ENCODE measurements at regions not wholly inside any gene's neighbourhood (a gene's known extent, or its start where the extent isn't known, plus 50 kb on each side); places are given as distances from the start of the nearest gene placed in this dataset.

DNA sequence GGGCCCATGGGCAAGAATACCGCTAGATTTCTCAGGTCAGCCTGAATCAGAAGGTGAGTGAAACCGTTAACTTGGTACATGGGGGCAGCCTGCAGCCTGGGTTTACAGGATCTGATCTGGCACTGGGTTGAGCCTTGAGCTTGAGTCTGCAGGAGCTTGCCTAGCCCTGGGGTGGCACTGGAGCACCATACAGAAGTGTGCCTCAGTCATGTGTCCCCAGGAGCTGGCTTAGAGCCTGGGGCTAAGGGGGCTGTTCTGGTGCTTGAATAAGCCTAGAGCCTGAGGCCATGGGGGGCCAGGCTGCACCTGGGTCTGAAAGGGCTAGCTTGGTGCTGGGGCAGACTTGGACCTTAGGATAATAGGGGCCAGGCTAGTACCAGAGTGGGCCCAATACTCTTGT is 457.2 kb upstream of the PBX1 start:
- intact Hi-C loops (cut with micrococcal nuclease), result no loop called here
- no peak overlapping the region for H3K9ac ChIP-seq (replicated peaks; ENCODE audit: extremely low read depth, insufficient read depth, low read length)
- ChIA-PET POLR2A (no interaction called here), CTCF (no interaction called here)
- no peak for DNase-seq (ENCODE audit: low read depth, low spot score)
- BruUV-seq (replicated peaks), result no TSS peak
- H3K27ac ChIP-seq (ENCODE audit: insufficient read depth, low read depth, low read length), result no peak overlapping the region
- H3K27me3 ChIP-seq (ENCODE audit: control insufficient read depth in 2 of 2, insufficient read depth in 2 of 2, low read length in 2 of 2), result no peaks in the 10 kb centered on the region
- H2AFZ ChIP-seq (ENCODE audit: low read depth, low read length), result no peak overlapping the region
- dilution Hi-C loops (cut with MboI; ENCODE audit: extremely low pct_ligation_motif_present, low sequenced_read_pairs), result no loop called here
- no peak overlapping the region for H3K4me3 ChIP-seq (replicated peaks in 1 of 3; ENCODE audit: insufficient read depth in 1 of 3, low read depth in 1 of 3, low read length in 3 of 3)
- H3K4me2 ChIP-seq (ENCODE audit: insufficient read depth, low read length), result no peak overlapping the region
- no peaks in the 10 kb centered on the region for H3K36me3 ChIP-seq (ENCODE audit: control insufficient read depth in 2 of 2, extremely low read depth in 1 of 2, insufficient read depth in 2 of 2, low read length in 2 of 2)
- no peaks in the 10 kb centered on the region for H4K20me1 ChIP-seq (replicated peaks; ENCODE audit: control insufficient read depth, extremely low read depth, insufficient read depth, low read length)
- H3K9me1 ChIP-seq (replicated peaks; ENCODE audit: control insufficient read depth, extremely low read depth, insufficient read depth, low read length), result no peaks in the 10 kb centered on the region
- no peaks in the 10 kb centered on the region for H3K4me1 ChIP-seq (ENCODE audit: control insufficient read depth, extremely low read depth, insufficient read depth, low read length)
- FAIRE-seq, result no peak
- H3K9me3 ChIP-seq (replicated peaks; ENCODE audit: control insufficient read depth, insufficient read depth, low read length), result no peaks in the 10 kb centered on the region
- TF ChIP-seq, protein P1, sequence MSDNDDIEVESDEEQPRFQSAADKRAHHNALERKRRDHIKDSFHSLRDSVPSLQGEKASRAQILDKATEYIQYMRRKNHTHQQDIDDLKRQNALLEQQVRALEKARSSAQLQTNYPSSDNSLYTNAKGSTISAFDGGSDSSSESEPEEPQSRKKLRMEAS (IDR thresholded peaks at IDR 0.05; ENCODE audit: insufficient read depth, insufficient read length), result no peak
- no peak for TF ChIP-seq POLR2AphosphoS5 (IDR thresholded peaks at IDR 0.05; ENCODE audit: insufficient read depth, low read depth, low read length)
- no peak for TF ChIP-seq CTCF (IDR thresholded peaks at IDR 0.05; ENCODE audit: extremely low read depth in 1 of 2, insufficient read depth in 1 of 2, low read depth in 1 of 2, low read length in 2 of 2)
- no peak for TF ChIP-seq EZH2 (IDR thresholded peaks at IDR 0.05; ENCODE audit: borderline replicate concordance, low read depth, low read length, severe bottlenecking)
- TF ChIP-seq JUN (IDR thresholded peaks at IDR 0.05; ENCODE audit: borderline replicate concordance, insufficient read depth, insufficient read length, low read depth), result no peak
- TF ChIP-seq FOS (IDR thresholded peaks at IDR 0.05; ENCODE audit: borderline replicate concordance, insufficient read depth, low read length), result no peak
- no peak for TF ChIP-seq GATA2 (IDR thresholded peaks at IDR 0.05; ENCODE audit: insufficient read depth, insufficient read length, low read depth, low read length)
- TF ChIP-seq POLR2A (IDR thresholded peaks at IDR 0.05; ENCODE audit: low read depth, low read length), result no peak
- H3K79me2 ChIP-seq (ENCODE audit: control insufficient read depth, insufficient read depth, low read length), result no peaks in the 10 kb centered on the region
